AG09309 (cell line): ENCODE measurements at regions not wholly inside any gene's neighbourhood (a gene's known extent, or its start where the extent isn't known, plus 50 kb on each side); places are given as distances from the start of the nearest gene placed in this dataset.

Experiments used
- DNase-seq: peaks from one replicate; pipeline ENCODE4 v3.0.0-alpha.2; 2010; ENCODE audit warnings: low read depth
- H3K4me3 ChIP-seq: 2 replicates; pipeline ENCODE4 v1.5.1; 2011; ENCODE audit warnings: mild to moderate bottlenecking, low read depth, low read length, moderate library complexity; ENCODE audit not compliant: control insufficient read depth
- CTCF ChIP-seq: IDR thresholded peaks from 2 replicates; pipeline ENCODE4 v1.5.1; 2011; ENCODE audit warnings: mild to moderate bottlenecking, low read depth, low read length, inconsistent platforms; ENCODE audit not compliant: insufficient read depth, control insufficient read depth; ENCODE audit errors: missing control alignments

- no peak for DNase-seq
- no peak for TF ChIP-seq CTCF
- H3K4me3 ChIP-seq: no peak overlapping the region
These were observed 148.8 kb downstream of the HNRNPD start for GRCh38 chr4:82225030-82225429.

- DNase-seq: no peak
- no peak overlapping the region for H3K4me3 ChIP-seq
- TF ChIP-seq CTCF: no peak
These were observed 150.1 kb downstream of the HNRNPD start for GRCh38 chr4:82223715-82224114.

GRCh38 chr4:82219346-82219745 lies 154.4 kb downstream of the HNRNPD start:
- no peak overlapping the region for H3K4me3 ChIP-seq
- no peak for TF ChIP-seq CTCF
- no peak for DNase-seq

- no peak overlapping the region for H3K4me3 ChIP-seq
- no peak for DNase-seq
- peak; percentile 36 for TF ChIP-seq CTCF
These were observed 155.6 kb downstream of the HNRNPD start for GRCh38 chr4:82217986-82218715.

GRCh38 chr4:82216219-82216618 lies 157.6 kb downstream of the HNRNPD start:
- TF ChIP-seq CTCF: no peak
- no peak overlapping the region for H3K4me3 ChIP-seq
- DNase-seq: no peak

- no peak for DNase-seq
- no peak for TF ChIP-seq CTCF
These were observed 158.0 kb downstream of the HNRNPD start for GRCh38 chr4:82215800-82216199.

GRCh38 chr4:82215039-82215438 lies 158.8 kb downstream of the HNRNPD start:
- no peak for DNase-seq
- TF ChIP-seq CTCF: no peak
- H3K4me3 ChIP-seq: no peak overlapping the region

More at GRCh38 chr4:82215800-82216199, 158.0 kb downstream of the HNRNPD start:
- no peak overlapping the region for H3K4me3 ChIP-seq
